Liver (tissue), 3 donors: ENCODE measurements at regions not wholly inside any gene's neighbourhood (a gene's known extent, or its start where the extent isn't known, plus 50 kb on each side); places are given as distances from the start of the nearest gene placed in this dataset.

ENCODE experiments used
- ATF3 ChIP-seq: IDR thresholded peaks from 2 replicates; pipeline ENCODE4 v1.6.1; 2016; ENCODE audit warnings: antibody characterized with exemption
- CTCF ChIP-seq: fragments of 150-350 bp; IDR thresholded peaks from 2 replicates; pipeline ENCODE4 v1.5.1; 2017; ENCODE audit warnings: improper control_type of control experiment, low read depth, low read length; ENCODE audit not compliant: missing input control
- NR2F2 ChIP-seq: IDR thresholded peaks from 2 replicates; pipeline ENCODE4 v1.6.1; 2016; ENCODE audit warnings: antibody characterized with exemption
- RAD21 ChIP-seq, 2 donors: IDR thresholded peaks; 2 replicates each; pipeline ENCODE4 v1.6.1; 2016; ENCODE audit warnings: antibody characterized with exemption in 2 of 2, mild to moderate bottlenecking in 2 of 2
- donor health status: healthy.
- donor health status: healthy.

- TF ChIP-seq ATF3 (no peak), RAD21 (IDR thresholded peaks at IDR 0.05) (no peak), CTCF (no peak), NR2F2 (no peak)
Measured at GRCh38 chr3:3368306-3368705, 188.8 kb upstream of the CRBN start.
